HCT116 (cell line): ENCODE measurements at regions not wholly inside any gene's neighbourhood (a gene's known extent, or its start where the extent isn't known, plus 50 kb on each side); places are given as distances from the start of the nearest gene placed in this dataset.

Experiments
- CTCF ChIP-seq, 3 experiments: fragments of 200-600 bp in 1 of 3; sonication (generic) in 1 of 3; IDR thresholded peaks in 2 of 3; conservative IDR thresholded peaks in 1 of 3; 2 replicates each; pipeline ENCODE4 v1.5.1; 2012 to 2017; ENCODE audit warnings: low read depth in 2 of 3, low read length in 2 of 3, antibody characterized with exemption in 1 of 3, borderline replicate concordance in 1 of 3, control low read depth in 1 of 3, mild to moderate bottlenecking in 1 of 3, mixed read lengths in 1 of 3, mixed run types in 1 of 3, moderate library complexity in 1 of 3; ENCODE audit not compliant: insufficient read depth in 1 of 3
- POLR2AphosphoS5 ChIP-seq: IDR thresholded peaks from 2 replicates; pipeline ENCODE4 v1.6.1; 2011; ENCODE audit warnings: mild to moderate bottlenecking, low read depth, low read length, moderate library complexity
- ZNF274 ChIP-seq: fragments of 200-500 bp; sonication (Bioruptor generic); IDR thresholded peaks from 2 replicates; pipeline ENCODE4 v1.6.1; 2014; ENCODE audit warnings: mild to moderate bottlenecking, low read depth, low read length, inconsistent platforms

- TF ChIP-seq CTCF (IDR thresholded peaks at IDR 0.05 in 2 of 3, conservative IDR thresholded peaks at IDR 0.05 in 1 of 3; ENCODE audit: borderline replicate concordance in 1 of 3, insufficient read depth in 1 of 3, low read depth in 2 of 3, low read length in 2 of 3) (no peak), ZNF274 (no peak), POLR2AphosphoS5 (no peak)
Measured at GRCh38 chr15:94968133-94968532, 736.8 kb downstream of the MCTP2 start.
